ENCODE measurements at regions not wholly inside any gene's neighbourhood (a gene's known extent, or its start where the extent isn't known, plus 50 kb on each side); places are given as distances from the start of the nearest gene placed in this dataset.

DNA sequence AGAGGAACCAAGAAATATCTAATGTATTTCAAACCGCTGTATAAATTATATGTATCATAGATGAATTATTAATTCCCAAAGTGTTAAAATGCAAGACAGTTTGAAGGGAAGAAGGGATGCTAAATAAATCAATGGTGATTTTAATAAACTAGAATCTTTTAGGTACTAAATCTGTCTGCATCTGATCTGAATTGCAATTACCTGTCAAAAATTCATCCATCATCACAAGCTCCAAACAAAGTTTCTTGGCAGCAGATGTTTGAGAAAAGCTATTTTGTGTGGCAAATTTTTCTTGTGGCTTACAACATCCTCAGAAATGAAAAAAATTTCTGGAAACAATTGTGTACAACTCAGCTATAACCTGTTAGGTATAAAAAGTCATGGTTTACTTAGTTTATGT lies 816.0 kb upstream of the NDST4 start:
- TF ChIP-seq CTCF (IDR thresholded peaks at IDR 0.05 in 8 of 11, conservative IDR thresholded peaks at IDR 0.05 in 3 of 11) = no peak
- TF ChIP-seq POLR2A (IDR thresholded peaks at IDR 0.05) = no peak
